GM18508 (cell line): ENCODE measurements at regions not wholly inside any gene's neighbourhood (a gene's known extent, or its start where the extent isn't known, plus 50 kb on each side); places are given as distances from the start of the nearest gene placed in this dataset.

Experiments used
- ATAC-seq: cut with Tn5 transposase; IDR thresholded peaks from one replicate; pipeline ENCODE4 v1.9.1; 2021; ENCODE audit warnings: moderate number of reproducible peaks; ENCODE audit not compliant: insufficient read depth, unreplicated experiment

DNA sequence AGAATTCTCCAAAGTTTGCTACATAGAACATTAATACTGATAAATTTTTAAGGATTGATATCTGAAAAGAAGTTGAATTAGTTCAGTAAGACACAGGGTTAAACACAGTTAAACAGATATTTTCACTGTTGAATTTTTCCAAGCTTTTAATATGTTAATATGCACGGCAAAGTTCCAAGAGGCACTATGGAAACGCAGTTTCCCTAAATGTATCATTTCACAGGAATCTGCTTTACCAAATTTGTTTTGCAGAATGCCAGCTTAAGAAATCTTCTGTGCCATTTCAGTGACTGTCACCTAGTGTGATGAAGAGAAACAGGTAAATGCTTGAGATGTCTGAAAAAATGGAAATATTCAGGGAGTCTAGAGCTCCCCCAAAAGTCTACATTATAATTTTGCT is 395.9 kb upstream of the GRIA3 start:
- ATAC-seq: no peak

DNA sequence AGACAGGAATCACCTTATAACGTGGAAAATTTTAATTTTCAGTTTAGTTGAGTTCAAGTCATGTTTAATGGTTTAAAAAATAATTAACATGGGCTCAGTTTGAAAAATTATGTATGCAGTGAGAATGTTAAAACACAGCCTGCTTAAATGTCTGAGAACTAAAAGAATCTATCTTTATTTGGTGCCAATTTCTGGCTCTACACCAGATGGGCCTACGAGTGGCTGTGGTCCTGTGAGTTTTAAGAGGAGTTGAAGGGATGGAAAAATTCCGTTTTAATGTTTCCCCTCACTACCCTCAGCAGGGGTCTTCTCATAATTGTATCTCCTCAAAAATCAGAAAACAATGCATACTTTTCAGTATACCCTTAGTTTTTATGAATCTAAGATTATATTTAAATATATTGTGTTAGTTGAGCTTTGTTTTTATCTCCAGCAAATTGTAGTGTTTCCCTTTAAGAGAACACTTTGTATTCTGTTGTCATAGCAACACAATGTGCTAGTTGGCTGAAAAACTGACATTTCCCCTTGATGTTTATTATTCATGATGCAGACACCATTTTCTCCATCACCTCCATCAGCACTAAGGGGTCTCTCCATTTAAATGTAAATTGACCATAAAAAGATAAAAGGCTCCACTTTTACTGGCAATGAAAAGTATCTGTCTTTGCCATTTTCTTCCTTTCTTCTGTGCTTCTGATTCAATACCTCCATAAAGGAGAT is 393.5 kb upstream of the GRIA3 start:
- ATAC-seq: no peak

DNA sequence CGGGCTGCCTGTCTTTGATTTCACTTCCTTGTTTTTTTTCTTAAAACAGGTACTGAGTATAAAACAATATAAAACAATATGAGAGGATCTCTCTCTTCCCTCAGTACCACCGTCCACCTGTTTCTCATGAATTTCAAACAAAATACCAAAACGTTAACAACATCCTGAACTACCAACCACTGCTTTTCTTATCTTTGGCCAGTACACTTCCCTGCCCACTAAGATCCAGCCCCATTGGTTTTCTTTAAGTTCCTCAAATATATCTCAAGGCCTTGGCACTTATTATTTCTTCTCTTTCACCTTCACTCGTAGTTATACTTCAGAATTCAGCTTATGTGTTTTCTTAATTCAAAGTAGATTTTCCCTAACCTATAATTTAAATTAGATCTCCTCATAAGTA is 370.2 kb upstream of the GRIA3 start:
- no peak for ATAC-seq

DNA sequence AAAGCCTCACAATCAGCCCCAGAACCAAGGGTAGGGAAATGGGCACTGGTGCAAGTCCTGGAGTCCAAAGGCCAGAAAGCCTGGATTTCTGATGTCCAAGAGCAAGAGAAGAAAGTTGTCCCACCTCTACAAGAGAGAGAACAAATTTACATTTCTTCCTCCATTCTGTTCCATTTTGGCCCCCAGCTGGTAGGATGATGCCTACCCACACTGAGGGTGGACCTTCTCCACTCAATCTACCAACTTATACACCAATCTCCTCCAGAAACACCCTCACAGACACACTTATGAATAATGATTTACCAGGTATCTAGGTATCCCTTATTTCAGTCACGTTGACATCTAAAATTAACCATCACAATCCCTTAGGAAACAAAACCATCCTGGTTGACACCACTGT is 367.8 kb upstream of the GRIA3 start:
- no peak for ATAC-seq

DNA sequence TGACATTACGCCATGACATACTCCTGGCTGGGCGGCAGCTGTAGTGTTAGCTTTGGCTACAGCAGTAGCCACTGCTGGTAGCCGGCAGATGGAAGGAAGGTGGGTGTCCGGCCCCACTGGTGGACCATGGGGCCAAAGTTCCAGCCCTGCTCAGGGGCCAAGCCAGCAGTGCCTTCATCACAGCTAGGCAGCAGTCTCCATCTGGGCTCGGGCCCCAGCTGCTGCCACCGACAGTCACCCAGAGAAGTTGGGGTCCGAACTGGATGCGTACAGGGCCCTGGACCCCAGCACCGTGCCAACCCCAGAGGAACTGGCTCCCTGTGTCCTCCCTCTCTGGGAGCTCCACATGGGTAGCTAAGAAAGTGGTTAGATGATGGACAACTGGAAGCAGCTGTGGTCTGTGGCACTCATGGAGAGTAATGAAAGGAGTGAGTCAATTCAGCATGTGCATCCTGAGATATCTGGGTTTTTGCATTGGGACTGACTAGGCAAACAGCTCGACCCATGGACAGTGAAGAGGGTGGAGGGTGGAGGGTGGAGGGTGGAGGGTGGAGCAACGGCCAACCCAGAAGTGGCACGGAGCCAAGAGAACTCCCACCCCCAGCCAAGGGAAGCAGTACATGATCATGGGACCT is 366.6 kb upstream of the GRIA3 start:
- ATAC-seq: no peak

DNA sequence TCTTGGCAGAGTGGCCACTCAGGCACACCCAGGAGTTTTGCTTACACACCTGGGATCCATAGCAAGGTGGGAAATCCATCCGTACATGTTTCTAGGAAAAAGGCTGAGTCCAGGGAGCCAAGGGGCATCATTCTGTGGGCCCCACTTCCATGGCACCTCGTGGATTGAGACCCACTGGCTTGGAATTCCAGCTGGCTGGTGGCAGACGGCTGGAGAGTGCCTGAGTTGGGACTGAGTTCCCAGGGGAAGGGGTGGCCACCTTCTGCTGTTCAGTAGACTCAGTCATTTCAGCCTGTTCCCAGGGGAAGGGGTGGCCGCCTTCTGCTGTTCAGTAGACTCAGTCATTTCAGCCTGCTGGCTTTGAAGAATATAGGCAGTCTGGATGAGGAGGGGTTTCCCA is 366.0 kb upstream of the GRIA3 start:
- no peak for ATAC-seq

DNA sequence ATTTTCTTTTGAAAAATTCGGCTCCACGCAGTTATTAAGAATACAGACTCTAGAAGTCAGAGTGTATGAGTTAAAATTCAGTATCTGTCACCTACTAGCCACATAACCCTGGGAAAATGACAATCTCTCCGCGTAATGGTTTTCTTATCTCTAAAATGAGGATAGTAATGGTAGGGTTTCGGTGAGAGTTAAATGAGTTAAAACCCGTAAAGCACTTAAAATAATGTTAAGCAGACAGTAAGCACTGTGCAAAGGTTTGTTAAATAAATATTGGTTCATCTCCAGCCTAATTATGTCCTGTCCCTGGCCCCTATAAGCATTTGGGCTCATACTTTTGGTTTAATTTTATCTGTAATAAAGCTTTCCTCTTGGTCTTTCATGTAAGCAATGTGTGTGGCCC is 350.8 kb upstream of the GRIA3 start:
- ATAC-seq: no peak

DNA sequence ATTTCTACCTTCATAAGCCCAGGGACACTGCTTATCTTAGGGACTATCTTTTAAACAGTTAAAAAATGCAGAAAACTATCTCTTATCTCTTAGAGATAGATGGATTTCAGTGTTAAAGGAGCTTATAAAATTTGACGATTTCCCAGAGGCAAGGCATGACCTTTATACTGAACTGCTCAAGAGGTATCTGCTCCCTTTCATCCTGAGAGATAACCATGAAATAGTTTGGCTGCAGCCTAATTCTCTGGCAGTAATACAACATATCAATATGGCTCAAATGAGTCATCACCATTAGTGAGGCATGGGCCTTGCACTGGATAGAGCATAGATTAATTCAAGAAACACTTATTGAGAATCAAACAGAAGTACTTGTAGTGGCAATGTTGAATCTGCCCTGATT is 348.2 kb upstream of the GRIA3 start:
- ATAC-seq: no peak

DNA sequence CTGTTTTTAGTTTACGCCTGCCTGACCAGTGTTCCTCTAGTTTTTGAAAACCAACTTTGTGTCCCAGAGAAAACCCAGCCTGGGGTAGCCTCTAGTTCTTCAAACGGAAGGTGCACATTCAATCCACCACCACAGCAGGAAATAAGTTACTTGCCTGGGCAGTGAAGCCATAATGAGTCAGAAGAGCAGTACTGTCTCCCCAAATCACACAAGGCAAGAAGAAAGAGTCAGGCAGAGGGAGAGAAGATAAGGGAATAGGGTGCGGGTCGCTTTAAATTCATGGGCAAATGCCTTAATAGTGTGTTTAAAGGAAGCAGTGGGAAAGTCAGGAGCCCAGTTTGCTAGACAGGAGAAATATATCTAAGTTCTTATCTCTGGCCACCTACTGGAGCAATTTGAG is 333.8 kb upstream of the GRIA3 start:
- ATAC-seq: no peak

DNA sequence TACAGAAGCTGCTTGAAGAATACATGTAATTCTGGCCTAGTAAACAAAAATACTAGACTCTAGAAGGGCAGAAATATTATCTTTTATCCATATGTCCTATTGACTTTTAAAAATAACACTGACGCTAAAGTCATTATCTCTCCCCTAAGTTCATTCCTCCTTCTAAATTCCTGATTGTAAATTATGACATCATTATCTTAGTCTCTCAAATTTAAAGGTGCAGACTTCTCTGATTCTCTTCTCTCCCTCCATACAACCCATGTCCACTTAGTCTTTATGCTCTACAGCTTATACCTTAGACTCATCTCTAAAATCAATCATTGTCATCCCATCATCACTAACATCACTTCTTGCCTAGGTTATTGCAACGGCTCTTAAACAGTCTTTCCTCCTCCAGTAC is 327.9 kb upstream of the GRIA3 start:
- ATAC-seq: no peak

DNA sequence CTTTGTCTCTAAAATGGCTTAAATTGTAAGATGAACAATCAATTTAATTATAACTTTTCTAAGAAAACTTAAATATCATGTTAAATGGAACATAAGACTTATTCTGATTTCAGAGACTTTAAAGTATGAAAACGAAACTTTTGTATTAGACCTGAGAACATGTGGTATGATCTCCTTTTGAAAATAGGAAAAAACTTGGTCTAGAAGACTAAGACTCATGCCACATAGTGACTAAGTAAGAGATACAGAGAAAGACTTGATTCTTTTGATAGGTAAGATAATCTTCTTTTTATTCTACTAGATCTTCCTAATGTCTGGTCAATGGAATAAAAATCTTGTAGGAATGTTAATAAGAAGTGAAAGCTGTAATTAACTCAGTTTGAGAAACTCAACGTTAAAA is 326.3 kb upstream of the GRIA3 start:
- ATAC-seq: no peak

DNA sequence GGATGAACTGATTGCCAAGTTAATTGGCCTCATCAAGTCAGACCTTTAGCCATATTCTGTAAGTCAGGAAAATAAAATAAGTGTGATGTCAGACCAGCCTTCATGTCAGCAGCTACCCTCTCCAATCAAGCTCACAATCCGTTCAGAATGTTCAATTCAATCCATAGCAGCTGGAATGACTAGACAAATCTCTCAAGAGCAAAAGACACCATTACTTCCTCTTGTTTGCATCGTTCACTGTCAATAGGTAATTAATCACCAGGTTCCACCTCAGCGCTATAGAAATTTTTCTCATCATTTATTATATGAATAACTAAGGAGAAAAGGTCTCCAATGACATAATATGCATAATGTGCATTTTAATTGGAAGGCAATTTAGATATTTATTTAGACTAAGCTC is 321.0 kb upstream of the GRIA3 start:
- no peak for ATAC-seq

DNA sequence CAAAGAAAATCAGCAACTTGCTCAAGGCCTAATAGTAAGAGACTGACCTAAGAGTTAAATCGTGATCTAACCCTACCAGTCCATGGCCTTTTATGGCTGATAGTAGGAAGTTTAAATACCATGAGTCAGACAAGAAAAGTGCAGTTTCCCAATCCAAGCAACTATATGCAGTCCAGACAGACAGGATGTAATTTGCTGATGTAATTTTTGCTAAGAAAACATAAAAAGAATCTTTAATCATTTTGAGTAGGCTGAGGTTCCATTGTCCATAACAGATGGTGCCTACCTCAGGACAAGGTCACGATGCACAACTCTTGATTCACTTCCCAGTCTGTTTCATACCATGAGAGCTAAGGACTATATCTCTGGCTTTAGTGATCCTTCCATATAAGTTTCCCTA is 317.5 kb upstream of the GRIA3 start:
- no peak for ATAC-seq

DNA sequence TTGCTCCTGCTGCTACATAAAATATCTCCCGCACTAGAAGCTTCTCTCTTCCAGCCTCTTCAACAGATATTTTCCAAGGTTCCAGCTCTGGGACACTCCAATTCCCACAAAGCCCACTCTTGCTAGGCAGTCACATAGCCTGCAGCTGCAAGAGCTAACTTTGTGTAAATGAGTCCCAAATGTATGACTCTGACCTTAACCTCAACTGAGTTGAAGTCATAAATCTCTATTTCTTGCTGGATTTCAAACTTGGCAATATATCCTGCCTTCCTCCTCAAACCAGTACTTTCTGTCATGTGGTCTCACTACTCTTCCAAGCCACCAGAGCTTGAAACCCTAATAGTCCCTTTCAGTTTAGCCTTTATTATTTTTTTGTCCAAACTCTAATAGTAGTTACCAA is 315.4 kb upstream of the GRIA3 start:
- ATAC-seq: no peak

DNA sequence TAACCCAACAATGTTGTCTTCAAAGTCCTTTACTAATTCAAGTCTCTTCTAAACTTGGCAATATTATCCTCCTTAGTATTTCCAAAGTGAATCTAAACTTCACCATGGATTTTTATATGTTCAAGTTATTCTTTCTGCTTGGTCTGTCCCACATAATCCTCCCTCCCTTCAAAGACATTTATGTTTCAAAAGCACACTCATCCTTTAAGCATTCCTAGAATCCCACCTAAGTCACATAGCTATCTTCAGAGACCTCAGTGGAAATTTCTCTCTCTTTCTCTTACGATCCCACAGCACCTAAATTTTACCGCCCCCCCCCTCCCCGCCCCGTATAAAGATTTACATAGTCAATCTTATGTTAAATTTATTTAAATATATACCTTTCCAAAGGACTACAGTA is 314.9 kb upstream of the GRIA3 start:
- ATAC-seq: no peak

DNA sequence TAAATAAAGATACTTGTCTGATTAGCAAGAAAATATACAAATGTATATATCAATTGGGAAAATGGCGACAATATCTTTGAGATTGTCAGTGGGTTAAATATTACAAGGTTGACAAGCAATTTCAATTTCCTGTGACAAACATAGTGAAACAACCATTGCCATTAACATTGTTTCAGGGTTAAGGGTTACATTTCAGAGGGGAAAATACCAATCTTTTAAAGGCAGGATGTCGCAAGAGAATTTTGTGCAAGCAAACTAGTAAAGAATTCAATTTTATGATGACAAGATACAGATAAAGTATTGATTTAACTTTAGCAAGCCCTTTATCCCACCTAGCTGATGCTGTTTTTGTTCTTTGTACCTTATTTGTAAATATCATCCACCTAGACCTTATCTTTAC is 305.8 kb upstream of the GRIA3 start:
- no peak for ATAC-seq

DNA sequence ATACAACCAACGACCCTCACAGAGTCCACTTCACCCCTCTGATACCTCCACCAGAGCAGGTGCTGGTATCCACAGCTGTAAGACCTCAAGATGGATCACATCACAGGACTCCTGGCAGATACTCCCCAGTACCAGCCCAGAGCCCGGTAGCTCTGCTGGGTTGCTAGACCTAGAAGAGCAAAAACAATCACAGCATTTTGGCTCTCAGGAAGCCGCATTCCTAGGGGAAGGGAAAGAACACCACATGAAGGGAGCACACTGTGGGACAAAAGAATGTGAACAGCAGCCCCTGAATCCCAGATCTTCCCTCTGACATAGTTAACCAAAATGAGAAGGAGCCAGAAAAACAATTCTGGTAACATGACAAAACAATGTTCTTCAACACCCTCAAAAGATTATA is 303.1 kb upstream of the GRIA3 start:
- ATAC-seq: no peak

DNA sequence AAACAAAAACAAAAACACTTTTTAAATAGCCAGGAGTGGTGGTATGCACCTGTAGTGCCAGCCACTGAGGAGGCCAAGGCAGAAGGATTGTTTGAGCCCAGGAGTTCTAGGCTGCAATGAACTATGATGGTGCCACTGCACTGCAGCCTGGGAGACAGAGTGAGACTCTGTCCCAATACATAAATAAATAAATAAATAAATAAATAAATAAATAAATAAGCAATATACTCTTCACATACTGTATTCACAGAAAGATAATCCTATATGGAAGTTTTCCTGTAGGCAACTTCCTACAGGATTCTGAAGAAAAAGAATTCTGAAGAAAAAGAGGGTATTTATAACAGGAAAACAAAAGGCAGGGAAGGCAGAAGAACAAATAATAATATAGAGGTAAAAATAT is 293.3 kb upstream of the GRIA3 start:
- no peak for ATAC-seq

DNA sequence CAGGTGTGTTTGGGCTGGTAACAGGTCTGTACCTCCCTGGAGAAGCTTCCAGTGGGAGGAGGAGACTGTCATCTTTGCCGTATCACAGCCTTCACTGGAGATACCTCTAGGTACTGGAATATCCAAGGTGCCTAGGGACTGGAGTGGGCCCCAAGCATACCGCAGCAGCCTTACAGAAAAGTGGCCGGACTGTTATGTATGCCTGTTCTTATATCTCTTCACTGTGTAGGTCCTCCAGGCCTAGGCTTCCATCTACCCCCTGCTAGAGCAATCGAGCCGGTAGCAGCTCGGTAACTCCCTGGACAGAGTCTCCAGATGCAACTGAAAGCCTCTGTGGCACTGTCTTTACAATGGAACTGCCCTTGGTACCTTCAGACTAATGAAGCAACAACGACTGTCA is 277.4 kb upstream of the GRIA3 start:
- ATAC-seq: no peak

DNA sequence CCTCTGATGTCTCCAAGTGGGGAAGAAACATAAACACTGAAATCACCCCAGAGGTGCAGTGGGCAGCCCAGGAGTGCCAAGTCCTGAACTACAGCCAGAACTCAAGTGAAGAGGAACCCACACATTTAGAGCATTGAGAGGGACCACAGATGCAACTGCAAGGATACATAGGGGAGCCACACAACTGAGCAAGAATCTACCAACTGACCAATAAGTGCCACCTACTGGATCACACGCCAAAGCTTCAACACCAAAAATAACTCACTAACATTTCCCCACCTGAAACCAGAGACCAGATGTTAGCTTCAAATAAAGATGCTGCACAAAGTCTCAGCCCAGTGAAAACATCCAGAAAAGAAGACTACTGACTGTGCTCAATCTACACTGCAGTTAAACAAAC is 276.7 kb upstream of the GRIA3 start:
- ATAC-seq: no peak

DNA sequence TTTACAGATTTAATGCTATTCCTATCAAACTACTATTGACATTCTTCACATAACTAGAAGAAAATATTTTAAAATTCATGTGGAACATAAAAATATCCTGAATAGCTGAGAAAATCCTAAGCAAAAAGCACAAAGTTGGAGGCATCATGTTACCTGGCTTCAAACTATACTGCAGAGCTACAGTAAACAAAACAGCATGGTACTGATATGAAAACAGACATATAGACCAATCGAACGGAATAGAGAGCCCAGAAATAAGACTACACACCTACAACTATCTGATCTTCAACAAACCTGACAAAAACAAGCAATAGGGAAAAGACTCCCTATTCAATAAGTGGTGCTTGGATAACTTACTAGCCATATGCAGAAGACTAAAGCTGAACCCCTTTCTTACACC is 273.4 kb upstream of the GRIA3 start:
- ATAC-seq: no peak

DNA sequence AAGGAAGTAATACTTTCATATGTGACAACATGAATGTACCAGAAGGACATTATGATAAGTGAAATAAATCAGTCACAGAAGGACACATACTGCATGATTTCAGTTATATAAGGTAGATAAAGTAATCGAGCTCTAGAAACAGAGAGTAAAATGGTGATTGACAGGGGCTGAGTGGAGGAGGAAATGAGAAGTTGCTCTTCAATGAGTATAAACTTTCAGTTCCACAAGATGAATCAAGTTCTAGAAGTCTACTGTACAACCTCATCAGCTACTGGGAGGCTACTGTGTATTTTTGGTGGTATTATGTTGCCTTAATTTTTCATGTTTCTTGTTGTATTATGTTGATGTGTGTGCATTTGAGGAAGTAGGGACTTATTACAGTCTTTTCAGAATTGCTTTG is 270.9 kb upstream of the GRIA3 start:
- no peak for ATAC-seq
